CD4-positive, alpha-beta T cell (primary cell): ENCODE measurements at regions not wholly inside any gene's neighbourhood (a gene's known extent, or its start where the extent isn't known, plus 50 kb on each side); places are given as distances from the start of the nearest gene placed in this dataset.

Source experiments
- ATAC-seq: fragments of 200-7000 bp; cut with Tn5 transposase; one replicate; pipeline ENCODE4 v1.10.0; 2022; ENCODE audit warnings: mild to moderate bottlenecking; ENCODE audit not compliant: poor library complexity
- CTCF ChIA-PET: fragments of 350-600 bp; sonication (Branson Sonifier 250); formaldehyde crosslinking; loops from one replicate; lab custom pipeline; 2021; ENCODE audit warnings: antibody characterized with exemption, inconsistent platforms; lab: Charles Lee
- POLR2A ChIA-PET: fragments of 350-600 bp; sonication (Branson Sonifier 250); formaldehyde crosslinking; loops from one replicate; lab custom pipeline; 2021; ENCODE audit warnings: antibody characterized with exemption, inconsistent platforms; lab: Charles Lee
- DNase-seq, 14 experiments: peaks; one replicate each; pipeline ENCODE4 v3.0.0-alpha.2; 2013 to 2020; ENCODE audit warnings: mixed read lengths in 2 of 14
- H3K27ac ChIP-seq, 2 donors: one replicate each; pipeline versions ENCODE4 v1.5.1 to v1.7.0; 2013; ENCODE audit warnings: low read length in 2 of 2, low read depth in 1 of 2, mild to moderate bottlenecking in 1 of 2
- H3K27me3 ChIP-seq, 2 experiments: 1 replicate in 1 of 2; 2 replicates in 1 of 2; pipeline versions ENCODE4 v1.6.1 to v1.7.0; 2013; ENCODE audit warnings: low read length in 2 of 2, control low read depth in 1 of 2, mild to moderate bottlenecking in 1 of 2, moderate library complexity in 1 of 2; ENCODE audit not compliant: insufficient read depth in 2 of 2, control insufficient read depth in 1 of 2
- H3K36me3 ChIP-seq: one replicate; pipeline ENCODE4 v1.6.1; 2013; ENCODE audit warnings: low read length, control low read depth; ENCODE audit not compliant: insufficient read depth
- H3K4me1 ChIP-seq: one replicate; pipeline ENCODE4 v1.6.1; 2013; ENCODE audit warnings: low read length, control low read depth; ENCODE audit not compliant: insufficient read depth
- H3K4me3 ChIP-seq: one replicate; pipeline ENCODE4 v1.5.1; 2013; ENCODE audit warnings: mild to moderate bottlenecking, low read length, moderate library complexity
- H3K9me3 ChIP-seq, 2 experiments: 1 replicate in 1 of 2; 2 replicates in 1 of 2; pipeline versions ENCODE4 v1.6.1 to v1.7.0; 2013; ENCODE audit warnings: low read length in 2 of 2, mild to moderate bottlenecking in 2 of 2, control low read depth in 1 of 2, moderate library complexity in 1 of 2; ENCODE audit not compliant: control insufficient read depth in 1 of 2, insufficient read depth in 1 of 2
- H3K27ac Mint-ChIP-seq: one replicate; pipeline ENCODE4 v1.8.0; 2020; ENCODE audit warnings: mixed read lengths
- H3K27me3 Mint-ChIP-seq: one replicate; pipeline ENCODE4 v1.8.0; 2021; ENCODE audit warnings: mixed read lengths
- H3K36me3 Mint-ChIP-seq: one replicate; pipeline ENCODE4 v1.8.0; 2021; ENCODE audit warnings: low read depth, mixed read lengths
- H3K4me1 Mint-ChIP-seq: one replicate; pipeline ENCODE4 v1.8.0; 2021; ENCODE audit warnings: low read depth, mixed read lengths
- H3K4me3 Mint-ChIP-seq: one replicate; pipeline ENCODE4 v1.8.0; 2020; ENCODE audit warnings: mild to moderate bottlenecking, mixed read lengths
- H3K9me3 Mint-ChIP-seq: one replicate; pipeline ENCODE4 v1.8.0; 2020; ENCODE audit warnings: mixed read lengths
- intact Hi-C, 2 experiments: fragments of 100-400 bp; cut with DNase I in 1 of 2; cut with micrococcal nuclease in 1 of 2; formaldehyde crosslinking; loops; one replicate each; pipeline versions ENCODE4 v1.15.1 to v1.9.0; 2023 to 2025; cut with DNase I, micrococcal nuclease
- TF ChIP-seq, protein P1 (sequence below): fragments of 200-600 bp; IDR thresholded peaks from one replicate; pipeline ENCODE4 v1.8.0; 2022; ENCODE audit warnings: antibody characterized with exemption, mild to moderate bottlenecking

GRCh38 chr1:63173161-63173560 lies 149.2 kb upstream of the FOXD3 start:
- no peaks in the 10 kb centered on the region for H3K9me3 ChIP-seq
- Mint-ChIP-seq H3K27me3 (peaks cover 20% of the 10 kb centered on the region), H3K36me3 (no peaks in the 10 kb centered on the region), H3K9me3 (no peaks in the 10 kb centered on the region), H3K27ac (no peak overlapping the region), H3K4me3 (no peak overlapping the region), H3K4me1 (no peaks in the 10 kb centered on the region)
- no peak overlapping the region for H3K27ac ChIP-seq
- ChIA-PET POLR2A (no interaction called here), CTCF (no interaction called here)
- no peak overlapping the region for H3K4me3 ChIP-seq
- no peak for DNase-seq
- no peak for ATAC-seq
- no peaks in the 10 kb centered on the region for H3K36me3 ChIP-seq
- H3K4me1 ChIP-seq: no peaks in the 10 kb centered on the region
- H3K27me3 ChIP-seq: no peaks in the 10 kb centered on the region
- TF ChIP-seq, protein P1, sequence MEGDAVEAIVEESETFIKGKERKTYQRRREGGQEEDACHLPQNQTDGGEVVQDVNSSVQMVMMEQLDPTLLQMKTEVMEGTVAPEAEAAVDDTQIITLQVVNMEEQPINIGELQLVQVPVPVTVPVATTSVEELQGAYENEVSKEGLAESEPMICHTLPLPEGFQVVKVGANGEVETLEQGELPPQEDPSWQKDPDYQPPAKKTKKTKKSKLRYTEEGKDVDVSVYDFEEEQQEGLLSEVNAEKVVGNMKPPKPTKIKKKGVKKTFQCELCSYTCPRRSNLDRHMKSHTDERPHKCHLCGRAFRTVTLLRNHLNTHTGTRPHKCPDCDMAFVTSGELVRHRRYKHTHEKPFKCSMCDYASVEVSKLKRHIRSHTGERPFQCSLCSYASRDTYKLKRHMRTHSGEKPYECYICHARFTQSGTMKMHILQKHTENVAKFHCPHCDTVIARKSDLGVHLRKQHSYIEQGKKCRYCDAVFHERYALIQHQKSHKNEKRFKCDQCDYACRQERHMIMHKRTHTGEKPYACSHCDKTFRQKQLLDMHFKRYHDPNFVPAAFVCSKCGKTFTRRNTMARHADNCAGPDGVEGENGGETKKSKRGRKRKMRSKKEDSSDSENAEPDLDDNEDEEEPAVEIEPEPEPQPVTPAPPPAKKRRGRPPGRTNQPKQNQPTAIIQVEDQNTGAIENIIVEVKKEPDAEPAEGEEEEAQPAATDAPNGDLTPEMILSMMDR: no peak
- intact Hi-C loops: no loop called here

- H3K27me3 ChIP-seq: no peaks in the 10 kb centered on the region
- DNase-seq (peak in 1 of 14 experiments; percentile 2), ATAC-seq (no peak)
- H3K4me1 ChIP-seq: no peaks in the 10 kb centered on the region
- no peaks in the 10 kb centered on the region for H3K9me3 ChIP-seq
- H3K4me1 Mint-ChIP-seq: no peaks in the 10 kb centered on the region
- no peaks in the 10 kb centered on the region for H3K36me3 ChIP-seq
- TF ChIP-seq, protein P1: no peak
- ChIA-PET POLR2A (no interaction called here), CTCF (no interaction called here)
- no peaks in the 10 kb centered on the region for H3K9me3 Mint-ChIP-seq
- H3K4me3 Mint-ChIP-seq: no peak overlapping the region
- peaks cover 32% of the 10 kb centered on the region for H3K27me3 Mint-ChIP-seq
- H3K4me3 ChIP-seq: no peak overlapping the region
- intact Hi-C loops: no loop called here
- H3K27ac Mint-ChIP-seq: no peak overlapping the region
- H3K27ac ChIP-seq: no peak overlapping the region
- no peaks in the 10 kb centered on the region for H3K36me3 Mint-ChIP-seq
Measured at GRCh38 chr1:63189677-63190076, 132.7 kb upstream of the FOXD3 start.

DNA sequence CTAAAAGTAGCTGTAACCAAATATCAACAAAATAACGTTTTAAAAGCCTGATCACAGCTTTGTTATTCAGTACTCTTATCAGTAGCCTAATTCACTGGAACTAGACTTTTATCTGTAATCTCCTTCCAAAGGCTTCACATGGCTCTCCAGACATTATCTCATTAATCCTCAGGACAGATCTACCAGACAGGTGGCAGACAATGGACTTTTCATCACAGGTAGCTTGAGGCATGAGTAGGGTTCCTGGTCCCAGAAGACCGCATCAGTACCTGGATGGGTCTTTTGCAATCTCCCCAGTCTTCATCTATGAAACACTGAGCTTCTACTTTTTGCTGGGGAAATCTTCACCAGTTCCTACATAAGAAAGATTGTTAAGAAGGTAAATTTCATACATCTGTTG lies 132.2 kb upstream of the FOXD3 start:
- POLR2A ChIA-PET: no interaction called here

More for the DNA sequence above, 132.2 kb upstream of the FOXD3 start:
- Mint-ChIP-seq H3K27ac (no peak overlapping the region), H3K9me3 (no peaks in the 10 kb centered on the region), H3K27me3 (peaks cover 31% of the 10 kb centered on the region), H3K4me3 (no peak overlapping the region), H3K4me1 (no peaks in the 10 kb centered on the region), H3K36me3 (no peaks in the 10 kb centered on the region)
- no peaks in the 10 kb centered on the region for H3K4me1 ChIP-seq
- no peak for ATAC-seq
- CTCF ChIA-PET: no interaction called here
- no peak overlapping the region for H3K27ac ChIP-seq
- no peaks in the 10 kb centered on the region for H3K27me3 ChIP-seq
- no peaks in the 10 kb centered on the region for H3K36me3 ChIP-seq
- DNase-seq: no peak
- TF ChIP-seq, protein P1: no peak
- H3K4me3 ChIP-seq: no peak overlapping the region
- no peaks in the 10 kb centered on the region for H3K9me3 ChIP-seq
- intact Hi-C loops: no loop called here
